ENCODE measurements at regions not wholly inside any gene's neighbourhood (a gene's known extent, or its start where the extent isn't known, plus 50 kb on each side); places are given as distances from the start of the nearest gene placed in this dataset.
"Not testable (repeated sequence)": the region's sequence is repeated elsewhere in the genome, so short reads cannot be mapped to it uniquely, and the experiment has no call there.

DNA sequence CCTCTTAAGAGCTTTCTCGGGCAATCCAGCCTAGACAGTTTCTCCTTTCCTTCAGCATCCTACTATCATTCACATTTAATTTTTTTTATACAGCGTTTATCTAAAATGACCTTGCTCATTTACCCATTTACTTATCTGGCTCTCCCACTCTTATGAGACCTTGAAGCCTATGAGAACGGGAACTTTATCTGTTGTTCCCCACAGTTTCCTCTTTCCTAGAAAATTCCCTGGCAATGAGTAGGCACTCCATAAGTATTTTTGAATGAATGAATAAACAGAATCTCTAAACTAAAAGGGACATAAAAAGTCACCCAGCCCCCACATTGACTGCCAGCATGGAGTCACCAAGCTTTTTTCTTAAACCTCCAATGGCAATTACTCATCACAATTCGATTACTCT lies 353.2 kb downstream of the METTL4 start:
- DNase-seq (ENCODE audit: low read depth, low spot score) = no peak

DNA sequence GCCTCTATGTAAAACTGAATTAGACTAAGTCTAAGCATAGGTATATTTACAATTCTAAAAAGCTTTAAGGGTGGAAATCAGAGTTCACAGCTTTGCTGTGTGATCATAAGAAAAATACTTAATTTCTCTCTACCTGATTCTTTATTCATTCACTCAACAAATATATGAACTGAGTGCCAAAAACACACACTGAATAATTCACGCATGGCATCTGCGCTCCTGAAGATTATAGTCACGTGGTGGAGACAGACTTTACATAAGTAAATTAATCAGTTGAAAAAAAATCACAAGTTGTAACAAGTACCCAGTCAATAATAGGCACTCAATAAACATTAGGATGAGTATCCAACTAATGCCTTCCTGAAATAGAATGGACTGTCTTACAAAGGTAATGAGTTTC lies 351.6 kb downstream of the METTL4 start:
- no peak for DNase-seq (ENCODE audit: low read depth, low spot score)

DNA sequence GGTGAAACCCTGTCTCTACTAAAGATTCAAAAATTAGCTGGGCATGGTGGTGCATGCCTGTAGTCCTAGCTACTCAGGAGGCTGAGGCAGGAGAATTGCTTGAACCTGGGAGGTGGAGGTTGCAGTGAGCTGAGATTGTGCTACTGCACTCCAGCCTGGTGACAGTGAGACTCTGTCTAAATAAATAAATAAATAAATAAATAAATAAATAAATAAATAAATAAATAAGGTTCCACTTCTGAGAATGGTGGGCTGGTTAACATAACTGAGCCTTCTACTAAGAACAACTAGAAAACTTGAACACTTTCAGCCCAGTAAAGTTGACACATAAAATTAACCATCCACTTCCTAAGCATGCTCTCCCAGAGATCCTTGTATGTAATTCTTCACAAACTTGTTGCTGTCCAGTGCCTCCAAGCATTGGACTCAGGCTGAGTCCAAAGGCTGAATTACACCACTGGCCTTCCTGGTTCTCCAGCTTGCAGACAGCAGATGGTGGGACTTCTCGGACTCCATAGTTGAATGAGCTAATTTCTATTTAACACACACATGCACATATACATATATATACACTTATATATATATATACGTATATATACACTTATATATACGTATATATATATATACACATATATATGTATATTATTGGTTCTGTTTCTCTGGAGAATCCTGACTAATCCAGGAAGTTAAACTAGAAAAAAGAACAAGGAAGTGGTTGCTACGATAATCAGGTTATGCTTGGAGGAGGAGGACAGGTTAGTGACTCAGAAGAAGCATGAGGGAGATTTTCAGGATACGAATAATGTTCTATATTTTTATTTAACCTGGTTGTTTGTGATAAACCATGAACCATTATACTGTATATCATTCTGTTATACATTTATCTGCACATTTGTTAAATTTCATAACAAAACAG lies 348.8 kb downstream of the METTL4 start:
- DNase-seq (ENCODE audit: low read depth, low spot score) = no peak

DNA sequence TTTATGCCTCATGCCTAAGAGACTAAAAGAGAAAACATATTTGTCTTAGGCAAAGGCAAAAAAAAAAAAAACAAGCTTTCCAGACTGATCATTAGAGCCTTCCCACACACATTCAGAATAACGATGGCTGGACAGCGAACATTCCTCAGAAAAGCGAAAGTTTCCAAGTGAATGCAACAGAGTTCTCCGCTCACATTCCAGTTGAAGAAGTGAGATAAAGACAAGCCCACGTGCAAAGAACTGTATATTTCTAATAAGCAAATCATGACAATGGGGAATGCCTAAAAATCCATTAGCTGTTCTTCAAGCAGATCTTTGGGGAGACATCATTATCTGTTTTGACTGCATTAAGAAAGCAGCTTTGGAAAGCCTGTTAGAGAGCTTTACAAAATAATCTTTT lies 347.9 kb downstream of the METTL4 start:
- DNase-seq (ENCODE audit: low read depth, low spot score) = peak; percentile 21

DNA sequence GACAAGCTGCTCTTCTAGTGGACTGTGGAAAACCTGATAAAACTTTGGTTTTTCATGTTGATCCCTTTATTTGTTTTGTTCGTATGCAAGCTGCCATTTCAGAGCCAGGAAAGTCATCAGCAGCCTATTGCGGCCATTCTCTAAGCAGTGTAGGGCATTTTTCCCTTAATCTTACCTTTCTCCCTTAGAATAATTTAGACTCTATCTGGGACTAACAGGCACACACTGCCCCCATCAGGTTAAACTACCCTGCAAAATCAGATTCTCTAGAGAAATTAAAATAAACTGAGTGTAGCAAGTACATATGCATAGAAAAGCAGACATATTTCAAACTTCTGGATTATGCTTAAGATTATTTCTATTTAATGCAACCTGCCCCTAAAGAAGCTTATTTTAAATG lies 347.5 kb downstream of the METTL4 start:
- DNase-seq (ENCODE audit: low read depth, low spot score) = peak; percentile 7

DNA sequence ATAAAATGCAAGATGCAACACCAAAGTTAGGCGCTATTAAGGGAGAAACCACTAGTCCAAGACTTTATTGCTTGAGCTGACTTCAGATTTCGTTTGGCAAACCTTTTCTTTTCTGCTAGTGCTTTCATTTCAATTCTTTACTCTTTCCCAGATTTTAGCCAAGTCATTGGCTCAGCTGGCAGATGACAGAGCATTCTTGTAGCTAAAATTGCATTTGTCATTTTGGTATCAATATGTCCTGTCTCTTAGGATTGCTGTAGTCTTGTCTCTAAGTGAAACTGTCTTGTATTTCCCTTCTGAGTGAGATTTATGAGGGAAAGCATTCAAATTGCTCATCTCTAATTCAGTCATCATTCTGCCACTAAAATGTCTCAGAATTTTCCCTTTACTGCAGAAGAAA lies 335.1 kb downstream of the METTL4 start:
- no peak for DNase-seq (ENCODE audit: low read depth, low spot score)

DNA sequence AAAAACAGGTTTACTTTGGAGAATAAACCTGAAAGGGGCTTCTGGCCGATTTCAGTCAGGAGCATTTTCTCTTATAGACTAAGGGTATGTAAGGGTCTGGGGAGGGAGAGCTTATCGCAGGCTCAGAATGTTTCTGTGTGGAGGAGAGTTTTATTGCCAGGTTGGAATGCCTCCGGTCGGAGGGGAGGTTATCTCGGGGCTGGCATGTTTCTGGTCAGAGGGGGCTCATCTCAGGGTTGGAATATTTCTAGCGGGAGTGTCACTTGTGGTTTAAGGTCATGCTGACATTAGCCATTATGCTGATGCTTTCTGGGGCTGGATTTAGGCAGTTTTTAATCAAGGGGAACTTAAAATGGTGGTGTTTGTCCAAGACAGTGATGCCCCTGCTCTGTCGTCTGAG lies 333.6 kb downstream of the METTL4 start:
- peak; percentile 61 for DNase-seq (ENCODE audit: low read depth, low spot score)

DNA sequence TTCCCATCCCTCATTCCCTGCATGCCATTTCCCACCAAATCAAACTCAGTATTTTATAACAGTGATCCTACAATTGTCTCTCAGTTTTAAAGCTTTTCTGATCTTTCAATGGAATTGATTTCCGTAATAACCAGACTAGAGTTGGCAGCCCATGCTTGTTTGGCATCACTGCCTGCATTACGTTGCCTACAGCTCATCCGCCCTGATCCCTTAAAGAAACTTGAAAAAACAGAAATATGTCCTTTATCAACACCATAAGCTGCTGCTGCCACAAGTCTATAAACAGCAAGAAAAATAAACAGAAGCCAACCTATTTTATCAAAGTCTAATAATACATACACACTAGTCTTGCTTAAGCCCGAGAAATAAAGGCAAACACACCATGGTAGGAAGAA lies 331.0 kb downstream of the METTL4 start:
- DNase-seq (ENCODE audit: low read depth, low spot score) = no peak

DNA sequence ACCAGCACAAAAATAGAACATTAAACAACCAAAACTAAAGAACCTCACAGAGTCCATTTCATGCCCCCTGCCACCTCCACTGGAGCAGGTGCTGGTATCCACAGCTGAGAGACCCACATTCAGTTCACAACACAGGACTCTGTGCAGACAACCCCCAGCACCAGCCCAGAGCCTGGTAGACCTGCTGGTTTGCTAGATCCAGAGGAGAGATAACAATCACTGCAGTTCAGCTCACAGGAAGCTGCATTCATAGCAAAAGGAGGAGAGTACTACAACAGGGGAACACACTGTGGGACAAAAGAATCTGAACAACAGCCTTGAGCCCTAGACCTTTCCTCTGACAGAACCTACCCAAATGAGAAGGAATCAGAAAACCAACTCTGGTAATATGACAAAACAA lies 326.7 kb downstream of the METTL4 start:
- no peak for DNase-seq (ENCODE audit: low read depth, low spot score)

DNA sequence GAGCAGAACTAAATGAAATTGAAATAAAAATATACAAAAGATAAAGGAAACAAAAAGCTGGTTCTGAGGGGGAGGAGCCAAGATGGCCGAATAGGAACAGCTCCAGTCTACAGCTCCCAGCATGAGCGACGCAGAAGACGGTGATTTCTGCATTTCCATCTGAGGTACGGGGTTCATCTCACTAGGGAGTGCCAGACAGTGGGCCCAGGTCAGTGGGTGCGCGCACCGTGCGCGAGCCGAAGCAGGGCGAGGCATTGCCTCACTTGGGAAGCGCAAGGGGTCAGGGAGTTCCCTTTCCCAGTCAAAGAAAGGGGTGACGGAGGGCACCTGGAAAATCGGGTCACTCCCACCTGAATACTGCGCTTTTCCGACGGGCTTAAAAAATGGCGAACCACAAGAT lies 324.2 kb downstream of the METTL4 start:
- not testable (repeated sequence) for DNase-seq (ENCODE audit: low read depth, low spot score)

DNA sequence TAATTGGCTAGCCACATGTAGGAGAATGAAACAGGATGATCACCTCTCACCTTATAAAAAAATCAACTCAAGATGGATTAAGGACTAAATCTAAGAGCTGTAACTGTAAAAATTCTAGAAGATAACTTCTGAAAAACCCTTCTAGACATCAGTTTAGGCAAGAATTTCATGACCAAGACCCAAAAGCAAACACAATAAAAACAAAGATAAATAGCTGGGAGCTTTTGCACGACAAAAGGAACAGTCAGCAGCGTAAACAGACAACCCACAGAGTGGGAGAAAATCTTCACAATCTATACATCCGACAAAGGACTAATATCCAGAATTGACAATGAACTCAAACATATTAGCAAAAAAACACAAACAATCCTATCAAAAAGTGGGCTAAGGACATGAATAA lies 316.3 kb downstream of the METTL4 start:
- DNase-seq (ENCODE audit: low read depth, low spot score) = no peak

DNA sequence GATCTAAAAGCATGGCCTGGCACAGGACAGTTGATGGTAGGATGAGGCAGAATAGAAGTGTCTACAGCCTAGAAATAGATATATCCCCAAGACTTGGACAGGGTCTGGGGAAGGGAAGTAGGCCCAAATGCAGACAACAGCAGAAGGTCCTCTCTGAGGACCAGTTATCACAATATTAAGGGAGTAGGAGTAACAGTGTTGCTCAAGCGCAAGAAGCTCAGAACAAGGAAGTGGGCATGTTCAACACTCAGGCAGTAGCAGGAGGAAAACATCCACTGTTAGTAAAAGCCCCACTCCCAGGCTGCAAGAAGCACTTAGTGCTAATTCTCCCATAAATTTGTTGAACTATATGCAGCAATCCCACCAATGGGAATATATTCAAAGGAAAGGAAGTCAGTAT lies 314.7 kb downstream of the METTL4 start:
- no peak for DNase-seq (ENCODE audit: low read depth, low spot score)

DNA sequence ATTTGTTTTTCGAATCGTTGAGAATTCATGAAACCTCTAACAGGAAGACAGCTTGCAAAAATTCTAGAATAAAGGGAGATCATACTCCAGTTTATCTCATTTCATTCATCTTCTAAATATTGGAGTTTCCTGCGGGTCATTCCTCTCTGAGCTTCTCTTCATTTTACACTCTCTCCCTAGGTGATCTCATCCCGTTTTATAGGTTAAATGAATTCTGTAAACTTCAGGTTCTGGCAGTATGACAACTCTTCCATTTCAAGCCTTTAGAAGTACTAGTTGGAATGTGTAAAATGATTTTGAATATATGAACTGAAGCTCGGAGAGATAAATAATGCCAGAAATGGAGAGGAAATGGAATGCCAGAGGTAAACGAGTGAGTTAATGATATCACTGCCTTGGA lies 312.4 kb downstream of the METTL4 start:
- DNase-seq (ENCODE audit: low read depth, low spot score) = no peak

DNA sequence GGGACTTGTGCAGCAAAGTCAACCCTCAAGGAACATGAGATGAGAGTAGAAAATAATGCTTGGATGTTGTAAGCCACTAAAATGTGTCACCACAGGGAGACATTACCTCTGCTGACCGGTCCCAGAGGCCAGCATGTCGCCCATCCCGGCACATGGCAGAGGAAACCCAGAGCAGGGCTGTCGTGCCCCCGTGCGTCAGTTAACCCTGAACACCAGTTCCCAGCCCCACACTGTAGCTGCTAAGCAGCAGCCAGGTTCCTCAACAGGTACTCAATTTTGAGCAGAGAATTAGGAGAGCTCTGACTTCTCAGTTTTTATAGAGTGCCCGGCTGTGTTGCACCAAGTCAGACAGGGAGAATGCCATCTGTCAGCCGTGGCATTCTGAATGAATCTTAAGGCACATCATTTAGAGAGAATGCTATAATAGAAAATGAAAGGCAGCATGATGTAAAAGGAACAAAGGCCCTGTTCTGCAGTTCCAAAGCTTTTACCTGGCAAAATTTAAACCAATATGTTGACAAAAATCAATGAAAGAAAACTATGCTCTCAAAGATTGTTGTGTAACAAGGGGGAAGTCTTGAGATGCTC lies 307.9 kb downstream of the METTL4 start:
- no peak for DNase-seq (ENCODE audit: low read depth, low spot score)

DNA sequence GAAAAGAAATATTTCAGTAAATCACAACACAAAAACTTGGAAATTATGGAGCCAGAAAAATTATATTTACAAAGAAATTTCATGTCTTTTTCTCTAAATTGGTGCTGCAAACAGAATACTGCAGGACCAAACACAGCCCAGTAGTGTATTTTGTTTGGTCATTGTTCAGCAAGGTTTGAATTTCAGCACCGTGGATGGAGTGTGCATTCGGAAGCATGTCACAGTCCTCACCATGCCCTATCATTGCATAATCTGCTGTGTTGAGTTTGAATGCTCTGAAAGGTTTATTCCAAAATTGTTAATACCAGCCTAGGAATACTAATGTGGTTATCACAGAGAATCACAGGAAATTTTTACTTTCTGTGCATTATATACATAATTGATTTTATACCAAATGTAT lies 296.7 kb downstream of the METTL4 start:
- no peak for DNase-seq (ENCODE audit: low read depth, low spot score)

DNA sequence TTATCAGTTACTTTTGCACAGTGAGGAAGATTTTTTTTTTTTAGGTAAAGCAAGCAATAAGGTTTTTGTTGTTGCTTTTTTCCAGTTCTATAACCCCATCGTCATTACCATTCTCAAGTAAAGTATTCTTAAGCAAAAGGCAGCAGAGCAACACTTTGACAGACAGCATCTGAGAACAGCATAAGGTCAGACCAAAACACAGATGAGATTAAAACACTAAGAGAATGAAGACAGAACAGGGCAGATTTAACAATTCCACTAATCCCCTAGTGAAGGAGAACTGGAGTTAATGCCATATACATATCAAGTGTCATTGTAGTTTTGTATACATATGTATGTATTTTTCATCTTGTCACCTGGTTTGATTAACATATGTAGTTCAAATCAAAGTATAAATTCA lies 290.2 kb downstream of the METTL4 start:
- DNase-seq (ENCODE audit: low read depth, low spot score) = no peak

DNA sequence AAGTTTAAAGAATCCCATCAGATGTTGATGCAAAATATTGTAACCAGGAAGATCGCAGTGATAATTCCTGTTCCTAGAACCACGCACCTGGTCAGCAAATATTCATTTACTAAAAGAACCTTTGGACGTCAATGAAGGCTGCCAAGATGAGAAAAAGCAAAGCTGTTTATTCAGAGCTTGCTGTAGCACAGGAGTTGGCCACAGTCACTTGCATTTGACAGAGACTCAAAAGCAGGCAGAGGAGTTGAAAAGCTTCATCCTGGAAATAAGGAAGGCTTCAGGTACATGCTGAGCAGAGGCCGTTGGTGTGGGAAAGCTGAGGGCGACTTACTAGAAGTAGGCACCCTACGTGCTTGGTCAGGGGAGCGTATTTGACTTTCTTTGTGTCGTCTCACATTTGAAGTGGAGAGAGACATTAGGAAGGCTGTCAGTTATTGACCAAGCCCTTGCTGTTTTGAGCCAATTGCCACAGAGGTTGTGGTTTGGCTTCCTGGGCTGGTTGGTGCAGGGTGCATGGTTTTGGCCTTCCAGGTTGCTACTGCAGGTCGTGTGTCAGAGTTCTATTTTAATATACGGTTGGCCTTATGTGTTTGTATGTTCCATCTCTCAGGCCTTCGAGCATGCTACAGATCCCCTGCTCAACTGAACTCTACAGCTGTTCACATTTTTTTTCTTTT lies 289.6 kb downstream of the METTL4 start:
- no peak for DNase-seq (ENCODE audit: low read depth, low spot score)

DNA sequence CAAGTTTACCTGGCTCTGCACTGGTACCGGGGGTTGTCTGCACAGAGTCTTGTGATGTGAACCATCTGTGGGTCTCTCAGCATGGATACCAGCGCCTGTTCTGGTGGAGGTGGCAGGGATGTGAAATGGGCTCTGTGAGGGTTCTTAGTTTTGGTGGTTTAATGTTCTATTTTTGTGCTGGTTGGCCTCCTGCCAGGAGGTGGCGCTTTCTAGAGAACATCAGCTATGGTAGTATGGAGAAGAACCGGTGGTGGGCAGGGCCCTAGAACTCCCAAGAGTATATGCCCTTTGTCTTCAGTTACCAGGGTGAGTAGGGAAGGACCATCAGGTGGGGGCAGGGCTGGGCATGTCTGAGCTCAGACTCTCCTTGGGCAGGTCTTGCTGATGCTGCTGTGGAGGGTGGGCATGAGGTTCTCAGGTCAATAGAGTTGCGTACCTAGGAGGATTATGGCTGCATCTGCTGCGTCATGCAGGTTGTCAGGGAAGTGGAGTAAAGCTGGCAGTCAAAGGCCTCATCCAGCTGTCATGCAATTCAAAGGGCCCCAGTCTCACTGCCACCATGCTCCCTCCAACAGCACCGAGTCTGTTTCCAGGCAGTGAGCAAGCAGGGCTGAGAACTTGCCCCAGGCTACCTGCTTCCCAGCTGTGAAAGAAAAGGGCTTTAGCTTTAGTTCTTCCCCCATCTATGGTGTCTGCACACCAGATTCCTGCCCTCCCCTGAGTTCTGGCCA lies 278.0 kb downstream of the METTL4 start:
- DNase-seq (ENCODE audit: low read depth, low spot score) = peak; percentile 85

DNA sequence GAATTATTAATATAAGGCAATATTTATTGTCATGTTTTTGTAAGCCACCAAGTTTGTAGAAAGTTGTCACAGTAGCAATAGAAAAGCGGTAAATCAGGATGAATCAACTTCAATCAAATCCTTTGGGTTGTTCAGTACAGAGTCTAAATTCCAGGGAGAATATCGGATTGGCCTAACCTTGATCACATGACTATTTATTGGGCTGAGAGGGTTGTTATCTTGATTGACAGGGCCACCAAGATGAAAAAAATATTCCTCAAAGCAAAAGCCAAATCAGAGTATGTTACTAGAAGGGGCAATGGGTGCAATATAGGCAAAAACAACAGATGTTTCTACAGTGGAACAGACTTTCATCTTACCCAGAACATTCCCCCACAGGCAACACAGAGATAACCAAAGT lies 270.0 kb downstream of the METTL4 start:
- no peak for DNase-seq (ENCODE audit: low read depth, low spot score)

DNA sequence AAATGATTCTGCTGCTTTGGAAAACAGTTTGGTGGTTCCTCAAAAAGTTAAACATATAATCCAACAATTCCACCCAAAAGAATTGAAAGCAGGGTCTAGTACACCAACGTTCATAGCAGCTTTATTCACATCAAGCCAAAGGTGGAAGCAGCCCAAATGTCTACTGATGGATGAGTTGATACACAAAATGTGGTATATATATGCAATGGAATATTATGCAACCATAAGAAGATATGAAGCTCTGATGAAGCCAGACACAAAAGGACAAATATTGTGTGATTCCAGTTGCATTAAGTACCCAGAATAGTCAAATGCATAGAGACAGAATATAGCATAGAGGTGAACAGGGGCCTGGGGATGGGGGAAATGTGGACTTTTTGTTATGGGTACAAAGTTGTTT lies 269.3 kb downstream of the METTL4 start:
- DNase-seq (ENCODE audit: low read depth, low spot score) = no peak

DNA sequence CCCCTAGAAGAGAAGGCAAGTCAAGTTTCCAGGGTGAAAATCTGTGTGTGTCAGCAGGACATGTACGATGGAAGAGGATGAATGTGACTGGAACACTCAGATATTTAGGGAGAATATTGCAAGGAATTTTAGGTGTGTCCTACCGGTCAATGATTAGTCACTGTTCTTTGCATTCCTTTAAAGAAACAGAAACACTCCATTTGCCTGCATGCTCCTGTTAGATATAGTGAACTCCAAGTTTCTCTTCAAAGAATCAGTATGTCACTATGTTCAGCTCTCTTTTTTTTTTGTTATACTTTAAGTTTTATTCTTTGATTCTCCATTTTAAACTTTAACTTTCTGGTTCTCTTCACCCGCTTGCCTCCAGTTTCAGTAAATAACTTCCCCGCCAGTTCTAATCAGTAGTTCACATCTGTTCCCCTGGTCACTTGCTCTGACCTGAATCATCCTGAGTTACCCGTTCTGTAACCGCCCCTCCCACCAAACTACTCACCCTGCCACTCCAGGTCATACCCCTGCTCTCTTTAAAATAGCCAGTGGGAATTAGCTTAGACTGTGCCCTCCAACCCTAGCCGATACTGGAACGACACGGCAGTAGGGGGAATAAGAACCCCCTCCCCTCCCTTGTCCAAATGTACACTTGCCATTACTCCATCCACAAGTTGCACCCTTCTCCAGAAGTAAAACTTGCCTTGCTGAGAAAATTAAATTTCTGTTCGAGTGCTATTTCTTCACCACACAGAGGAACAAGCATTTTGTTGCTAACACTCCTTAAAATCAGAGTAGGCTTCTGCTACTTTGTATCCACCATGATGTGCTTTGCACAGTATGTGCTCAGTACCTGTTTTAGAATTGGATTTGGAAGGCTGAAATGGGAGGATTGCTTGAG lies 268.4 kb downstream of the METTL4 start:
- peak; percentile 74 for DNase-seq (ENCODE audit: low read depth, low spot score)

All from ELF-1 (cell line).